ENCODE measurements at regions not wholly inside any gene's neighbourhood (a gene's known extent, or its start where the extent isn't known, plus 50 kb on each side); places are given as distances from the start of the nearest gene placed in this dataset.
"Not testable (repeated sequence)": the region's sequence is repeated elsewhere in the genome, so short reads cannot be mapped to it uniquely, and the experiment has no call there.

- FAIRE-seq, result no peak
- DNase-seq (ENCODE audit: low spot score), result no peak
These were observed 756.3 kb upstream of the ADGRL3 start for GRCh38 chr4:60443796-60444195.

DNA sequence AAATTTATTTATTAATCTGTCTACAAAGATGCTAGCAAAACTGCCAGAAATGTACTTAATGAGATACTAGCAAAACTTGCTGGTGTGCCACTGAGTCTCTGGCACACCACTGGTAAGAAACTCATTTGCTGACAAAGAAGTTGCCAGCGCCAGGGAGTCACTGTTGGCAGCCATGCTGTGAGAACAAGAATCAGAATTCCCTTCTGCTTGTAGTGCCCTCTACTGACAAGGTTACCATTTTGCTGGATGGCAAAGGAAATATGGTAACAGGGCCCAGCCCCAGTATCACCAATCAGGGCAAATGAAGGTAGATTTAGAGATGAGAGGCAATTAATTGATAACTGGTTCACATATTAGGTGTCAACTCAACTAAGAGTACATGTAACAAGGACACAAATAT lies 750.1 kb upstream of the ADGRL3 start:
- DNase-seq (ENCODE audit: low spot score), result no peak
- FAIRE-seq, result no peak

DNA sequence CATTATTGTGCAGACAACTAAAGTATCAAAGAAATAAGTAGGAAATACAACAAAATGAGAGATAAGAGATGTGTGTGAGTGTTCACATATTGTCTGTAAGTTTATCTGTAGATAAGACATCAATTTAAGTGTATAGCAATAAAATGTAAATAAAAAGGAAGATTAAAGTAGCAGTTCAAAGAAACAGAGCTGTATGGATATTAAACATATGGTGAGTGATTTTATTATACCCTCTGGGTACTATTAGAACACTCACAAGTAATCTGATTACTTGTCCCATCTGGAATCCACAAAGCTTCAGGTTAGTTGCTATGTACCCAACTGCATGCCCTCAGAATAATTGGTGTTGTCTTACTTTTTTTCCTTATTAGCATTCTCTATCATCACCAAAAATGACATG lies 747.9 kb upstream of the ADGRL3 start:
- FAIRE-seq (no peak), DNase-seq (ENCODE audit: low spot score) (no peak)

GRCh38 chr4:60455380-60455779 lies 744.7 kb upstream of the ADGRL3 start:
- FAIRE-seq (no peak), DNase-seq (ENCODE audit: low spot score) (no peak)

DNA sequence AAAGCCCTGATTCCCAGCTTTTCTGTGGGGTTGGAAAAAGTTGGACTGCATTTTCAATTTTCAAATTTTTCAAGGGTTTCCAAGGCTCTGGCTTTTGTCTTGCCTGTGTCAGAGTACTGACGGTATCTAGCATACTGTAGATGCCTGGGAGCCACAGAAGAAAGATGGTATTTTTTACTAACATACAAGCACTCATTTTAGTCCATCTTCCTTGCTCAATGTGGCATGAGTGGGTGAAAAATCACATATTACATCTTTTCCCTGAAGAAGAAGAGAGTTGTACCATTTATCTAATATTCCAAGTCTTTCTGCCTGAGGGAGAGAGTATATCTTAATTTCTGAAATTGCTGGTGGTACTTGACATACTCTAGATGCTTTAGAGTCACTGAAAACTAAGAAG lies 738.6 kb upstream of the ADGRL3 start:
- no peak for FAIRE-seq
- no peak for DNase-seq (ENCODE audit: low spot score)

DNA sequence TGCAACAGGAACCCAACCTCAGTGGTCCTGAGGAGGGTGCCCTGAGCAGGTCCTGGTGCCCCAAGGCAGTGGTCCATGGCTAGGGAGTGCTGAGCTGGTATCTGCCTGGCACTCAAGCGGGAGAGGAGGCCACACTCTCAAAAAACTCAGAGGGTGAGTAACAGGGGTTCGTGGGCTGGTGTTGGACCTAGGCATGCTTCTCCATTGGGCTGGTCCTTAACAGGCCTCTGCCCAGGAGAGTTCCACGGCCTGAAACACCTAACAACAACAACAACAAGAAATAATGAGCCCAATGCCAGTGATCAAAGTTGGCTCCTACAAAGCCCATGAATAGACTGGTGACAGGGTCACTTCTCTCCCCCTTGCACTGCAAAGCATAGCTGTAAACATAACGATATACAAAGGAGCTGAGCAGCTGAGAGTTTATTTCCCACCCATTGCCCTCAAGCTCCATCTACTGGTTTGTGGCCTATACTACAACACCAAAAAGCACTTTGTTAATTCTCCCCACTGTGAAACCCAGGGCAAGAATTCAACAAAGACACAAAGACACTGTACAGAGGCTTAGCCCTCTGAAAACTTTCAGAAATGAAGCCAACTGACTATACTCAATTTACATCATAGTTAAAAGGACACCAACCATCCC lies 736.1 kb upstream of the ADGRL3 start:
- no peak for DNase-seq (ENCODE audit: low spot score)
- no peak for FAIRE-seq

- DNase-seq (ENCODE audit: low spot score) (no peak), FAIRE-seq (no peak)
These were observed 717.2 kb upstream of the ADGRL3 start for GRCh38 chr4:60482921-60483351.

DNA sequence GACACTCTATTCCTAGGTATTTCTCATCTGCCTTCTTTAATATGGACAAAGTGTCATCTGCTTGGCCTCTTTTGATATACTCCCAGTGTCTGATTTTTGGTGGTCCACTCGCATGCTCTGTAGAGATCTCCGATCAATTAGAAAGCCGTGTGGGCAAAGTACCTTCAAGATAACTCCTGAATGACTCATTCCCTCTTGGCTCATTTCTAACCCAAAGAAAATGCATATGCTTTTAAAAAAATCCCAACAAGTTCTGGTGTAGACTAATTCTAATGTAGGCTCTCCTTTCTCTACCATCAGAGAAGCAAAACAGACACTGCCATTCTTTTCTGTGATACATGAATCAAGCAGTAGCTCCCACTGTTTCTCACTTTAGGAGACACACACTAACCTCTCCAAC lies 714.9 kb upstream of the ADGRL3 start:
- DNase-seq (ENCODE audit: low spot score) (peak; percentile 9), FAIRE-seq (no peak)

DNA sequence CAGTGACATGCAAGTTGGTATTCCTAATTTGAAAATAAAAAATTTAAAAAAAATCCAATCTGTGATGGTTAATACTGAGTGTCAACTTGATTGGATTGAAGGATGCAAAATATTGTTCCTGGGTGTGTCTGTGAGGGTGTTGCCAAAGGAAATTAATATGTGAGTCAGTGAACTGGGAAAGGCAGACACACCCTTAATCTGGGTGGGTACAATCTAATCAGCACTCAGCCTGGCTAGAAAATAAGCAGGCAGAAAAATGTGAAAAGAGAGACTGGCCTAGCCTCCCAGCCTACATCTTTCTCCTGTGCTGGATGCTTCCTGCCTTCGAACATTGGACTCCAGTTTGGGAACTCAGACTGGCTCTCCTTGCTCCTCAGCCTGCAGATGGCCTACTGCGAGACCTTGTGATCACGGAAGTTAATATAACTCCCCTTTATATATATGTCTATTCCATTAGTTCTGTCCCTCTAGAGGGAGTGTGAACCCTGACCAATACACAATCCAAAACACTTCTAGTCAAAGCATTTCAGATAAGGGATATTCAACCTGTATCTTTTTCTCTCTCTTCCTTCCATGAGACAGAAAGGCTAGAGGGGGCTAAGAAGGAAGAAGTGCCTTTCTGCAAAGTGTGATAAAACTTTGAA lies 712.9 kb upstream of the ADGRL3 start:
- DNase-seq (ENCODE audit: low spot score); FAIRE-seq: not testable (repeated sequence)

DNA sequence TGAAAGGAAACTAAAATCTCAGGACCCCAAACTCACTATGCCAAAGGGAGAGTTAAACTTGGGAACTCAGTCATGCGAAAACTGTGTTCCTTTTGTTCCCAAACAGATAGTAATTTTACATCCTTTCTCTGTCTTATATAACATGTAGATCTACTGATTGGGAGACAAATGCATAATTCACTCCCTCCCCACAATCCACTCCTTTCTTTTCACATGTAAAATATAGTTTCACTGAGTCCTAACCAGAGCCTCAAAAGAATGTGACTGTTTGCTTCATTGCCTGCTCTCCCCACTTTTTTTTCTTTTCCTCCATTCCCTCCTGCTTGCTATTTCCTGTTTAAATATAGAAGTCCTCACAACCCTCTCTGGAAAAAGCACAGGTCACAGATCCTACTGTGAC lies 699.3 kb upstream of the ADGRL3 start:
- DNase-seq (ENCODE audit: low spot score) (no peak), FAIRE-seq (no peak)

GRCh38 chr4:60502733-60503132 lies 697.4 kb upstream of the ADGRL3 start:
- FAIRE-seq (no peak), DNase-seq (ENCODE audit: low spot score) (no peak)

DNA sequence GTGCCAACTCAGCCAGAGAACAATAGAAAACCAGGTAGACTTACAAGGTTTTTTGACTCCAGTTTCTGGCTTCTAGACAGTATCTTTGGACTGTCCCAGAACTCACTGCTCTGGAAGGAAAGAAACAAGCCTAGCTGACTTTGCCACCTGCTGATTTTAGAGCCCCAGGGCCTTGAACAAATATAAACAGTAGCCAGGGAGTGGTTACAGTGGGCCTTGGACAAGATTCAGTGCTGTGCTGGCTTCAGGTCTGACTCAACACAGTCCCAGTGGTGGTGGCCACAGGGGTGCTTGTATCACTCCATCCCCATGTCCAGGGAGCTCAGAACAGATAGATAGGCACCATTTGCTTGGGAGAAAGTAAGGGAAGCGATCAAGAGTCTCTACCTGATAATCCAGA lies 694.1 kb upstream of the ADGRL3 start:
- DNase-seq (ENCODE audit: low spot score) (no peak), FAIRE-seq (no peak)

DNA sequence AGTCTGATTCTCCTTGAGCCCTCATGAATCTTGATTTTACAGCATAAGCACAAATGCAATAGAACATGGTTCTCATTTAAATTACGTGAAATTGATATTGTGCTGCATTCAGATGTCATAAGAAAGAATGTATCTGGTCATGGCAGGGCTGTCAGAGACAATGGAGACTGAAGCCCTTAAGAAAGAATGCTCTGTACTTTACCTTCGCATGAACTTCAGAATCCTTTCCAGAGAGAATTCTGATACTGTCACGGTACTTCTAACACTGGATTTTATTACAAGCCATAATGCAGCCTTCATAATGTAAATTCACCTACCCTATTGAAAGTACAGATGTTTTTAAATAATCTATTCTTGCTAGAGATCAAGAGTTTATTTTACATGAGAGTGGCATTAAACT lies 677.9 kb upstream of the ADGRL3 start:
- DNase-seq (ENCODE audit: low spot score) (no peak), FAIRE-seq (no peak)

GRCh38 chr4:60531776-60532379 lies 668.2 kb upstream of the ADGRL3 start:
- DNase-seq (ENCODE audit: low spot score) (no peak), FAIRE-seq (no peak)

GRCh38 chr4:60544981-60545380 lies 655.1 kb upstream of the ADGRL3 start:
- FAIRE-seq, result no peak
- DNase-seq (ENCODE audit: low spot score), result no peak

- no peak for FAIRE-seq
- no peak for DNase-seq (ENCODE audit: low spot score)
These were observed 637.8 kb upstream of the ADGRL3 start for GRCh38 chr4:60562334-60562733.

DNA sequence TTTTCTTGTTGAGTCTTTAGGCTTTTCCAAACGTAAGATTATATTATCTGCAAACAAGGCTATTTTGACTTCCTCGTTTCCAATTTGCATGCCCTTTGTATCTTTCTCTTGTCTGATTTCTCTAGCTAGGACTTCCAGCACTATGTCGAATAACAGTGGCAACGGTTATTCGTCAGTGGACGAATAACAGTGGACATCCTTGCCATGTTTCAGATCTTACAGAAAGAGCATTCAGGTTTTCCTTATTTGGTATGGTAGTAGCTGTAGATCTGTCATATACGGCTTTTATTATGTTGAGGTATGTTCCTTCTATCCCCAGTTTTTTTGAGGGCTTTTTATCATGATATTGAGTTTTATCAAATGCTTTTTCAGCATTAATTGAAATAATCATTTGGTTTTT lies 634.6 kb upstream of the ADGRL3 start:
- DNase-seq (ENCODE audit: low spot score) (no peak), FAIRE-seq (no peak)

DNA sequence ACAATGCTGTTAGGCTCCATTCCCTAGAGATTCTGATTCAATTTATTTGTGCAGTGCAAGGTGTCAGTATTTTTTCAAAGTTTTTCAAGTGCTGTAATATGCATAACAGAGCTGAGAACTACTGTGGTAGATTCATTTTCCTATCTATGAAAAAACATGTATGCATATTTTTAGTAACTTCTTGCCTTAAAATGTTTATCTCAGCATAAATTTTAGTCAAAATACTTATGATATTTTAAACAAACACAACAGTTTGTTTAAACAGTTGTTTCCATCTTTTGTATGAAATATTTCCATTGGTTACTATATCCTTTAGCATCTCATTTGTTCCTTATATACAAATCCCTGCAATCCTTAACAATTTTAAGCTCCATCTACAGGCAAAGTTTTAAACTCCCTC lies 624.8 kb upstream of the ADGRL3 start:
- DNase-seq (ENCODE audit: low spot score) (no peak), FAIRE-seq (no peak)

GRCh38 chr4:60579335-60579734 lies 620.8 kb upstream of the ADGRL3 start:
- DNase-seq (ENCODE audit: low spot score) (no peak), FAIRE-seq (no peak)

GRCh38 chr4:60581919-60582536 lies 618.1 kb upstream of the ADGRL3 start:
- FAIRE-seq (no peak), DNase-seq (ENCODE audit: low spot score) (no peak)

DNA sequence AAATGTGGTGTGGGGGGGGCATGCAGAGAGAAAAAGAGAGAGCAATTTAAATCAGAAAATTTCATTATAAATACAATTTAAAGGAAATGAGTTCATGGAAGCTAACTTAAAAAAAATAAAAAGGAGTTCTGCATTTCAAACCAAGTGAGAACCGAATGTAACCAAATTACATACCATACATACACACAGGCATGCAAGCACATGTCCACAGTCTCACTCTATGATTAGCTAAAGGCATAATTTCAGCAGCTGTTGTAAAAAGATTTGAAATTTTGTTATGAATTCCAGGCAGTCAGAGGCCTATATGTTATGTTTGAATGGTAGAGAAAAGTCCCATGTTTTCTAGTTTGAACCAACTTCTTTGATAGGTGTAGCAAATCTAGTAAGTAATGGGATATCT lies 611.6 kb upstream of the ADGRL3 start:
- DNase-seq (ENCODE audit: low spot score) (no peak), FAIRE-seq (no peak)

GRCh38 chr4:60589425-60589824 lies 610.7 kb upstream of the ADGRL3 start:
- no peak for FAIRE-seq
- DNase-seq (ENCODE audit: low spot score), result no peak

- FAIRE-seq (no peak), DNase-seq (ENCODE audit: low spot score) (no peak)
These were observed 610.0 kb upstream of the ADGRL3 start for GRCh38 chr4:60590116-60590515.
